GM10248 (cell line): ENCODE measurements at regions not wholly inside any gene's neighbourhood (a gene's known extent, or its start where the extent isn't known, plus 50 kb on each side); places are given as distances from the start of the nearest gene placed in this dataset.

Experiments used
- CTCF ChIA-PET: fragments of 300-600 bp; sonication (Branson Sonifier 250); formaldehyde crosslinking; extraction: SDS; loops from one replicate; lab custom pipeline; 2021; ENCODE audit warnings: antibody characterized with exemption; lab: Yijun Ruan, JAX
- POLR2A ChIA-PET: fragments of 350-650 bp; sonication (Branson Sonifier 250); formaldehyde crosslinking; extraction: SDS; loops from one replicate; lab custom pipeline; 2020; ENCODE audit warnings: antibody characterized with exemption; lab: Yijun Ruan, JAX
- DNase-seq: peaks from one replicate; pipeline ENCODE4 v3.0.0; 2012; ENCODE audit errors: extremely low spot score
- TF ChIP-seq, protein P1 (sequence below): IDR thresholded peaks from 2 replicates; pipeline ENCODE4 v1.5.1; 2012; ENCODE audit warnings: mild to moderate bottlenecking, low read depth; ENCODE audit errors: extremely low read depth, missing control alignments, control extremely low read depth

DNA sequence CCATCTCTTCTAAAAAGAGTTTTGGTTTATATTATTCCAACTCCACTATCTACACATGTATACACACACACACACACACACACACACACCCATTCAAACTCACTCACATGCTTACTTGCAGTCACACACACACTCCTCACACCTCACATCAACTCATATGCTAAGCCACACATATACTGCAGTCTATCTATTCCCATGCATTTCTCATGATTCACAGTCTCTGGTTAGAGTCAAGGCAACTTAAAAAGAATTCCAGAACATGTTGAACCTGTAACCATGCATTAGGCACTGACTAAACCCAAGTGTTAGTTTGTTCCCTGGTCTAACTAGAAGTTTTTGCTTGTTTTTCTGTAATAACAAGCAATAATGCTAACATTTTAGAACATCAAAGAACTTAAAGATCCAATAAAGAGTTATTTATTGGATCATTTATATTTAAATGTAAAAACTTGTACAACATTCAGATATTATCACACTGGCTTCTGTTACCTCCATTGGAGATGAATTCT is 931.1 kb downstream of the PLA2G4A start:
- no peak for DNase-seq
- ChIA-PET CTCF (no interaction called here), POLR2A (no interaction called here)
- TF ChIP-seq, protein P1, sequence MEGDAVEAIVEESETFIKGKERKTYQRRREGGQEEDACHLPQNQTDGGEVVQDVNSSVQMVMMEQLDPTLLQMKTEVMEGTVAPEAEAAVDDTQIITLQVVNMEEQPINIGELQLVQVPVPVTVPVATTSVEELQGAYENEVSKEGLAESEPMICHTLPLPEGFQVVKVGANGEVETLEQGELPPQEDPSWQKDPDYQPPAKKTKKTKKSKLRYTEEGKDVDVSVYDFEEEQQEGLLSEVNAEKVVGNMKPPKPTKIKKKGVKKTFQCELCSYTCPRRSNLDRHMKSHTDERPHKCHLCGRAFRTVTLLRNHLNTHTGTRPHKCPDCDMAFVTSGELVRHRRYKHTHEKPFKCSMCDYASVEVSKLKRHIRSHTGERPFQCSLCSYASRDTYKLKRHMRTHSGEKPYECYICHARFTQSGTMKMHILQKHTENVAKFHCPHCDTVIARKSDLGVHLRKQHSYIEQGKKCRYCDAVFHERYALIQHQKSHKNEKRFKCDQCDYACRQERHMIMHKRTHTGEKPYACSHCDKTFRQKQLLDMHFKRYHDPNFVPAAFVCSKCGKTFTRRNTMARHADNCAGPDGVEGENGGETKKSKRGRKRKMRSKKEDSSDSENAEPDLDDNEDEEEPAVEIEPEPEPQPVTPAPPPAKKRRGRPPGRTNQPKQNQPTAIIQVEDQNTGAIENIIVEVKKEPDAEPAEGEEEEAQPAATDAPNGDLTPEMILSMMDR: no peak

DNA sequence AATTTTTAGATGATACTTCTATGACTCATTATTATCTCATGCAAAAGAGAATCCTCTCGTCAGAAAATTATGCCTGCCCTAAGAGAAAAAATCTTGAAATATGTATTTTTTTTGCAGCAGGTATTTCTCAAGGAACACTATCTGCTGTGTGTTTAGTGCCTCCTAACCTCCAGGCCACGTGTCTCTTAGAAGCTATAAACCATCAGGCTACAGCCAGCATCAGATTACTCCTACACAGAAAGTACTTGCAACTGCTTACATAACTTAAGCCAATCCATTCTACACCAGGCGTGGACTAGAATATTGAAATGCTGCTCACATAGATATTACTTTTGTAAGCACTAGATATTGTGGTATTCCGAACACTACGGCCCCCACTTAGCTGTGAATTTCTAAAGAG is 933.4 kb downstream of the PLA2G4A start:
- DNase-seq: no peak
- POLR2A ChIA-PET: no interaction called here
- TF ChIP-seq, protein P1: no peak
- CTCF ChIA-PET: no interaction called here

DNA sequence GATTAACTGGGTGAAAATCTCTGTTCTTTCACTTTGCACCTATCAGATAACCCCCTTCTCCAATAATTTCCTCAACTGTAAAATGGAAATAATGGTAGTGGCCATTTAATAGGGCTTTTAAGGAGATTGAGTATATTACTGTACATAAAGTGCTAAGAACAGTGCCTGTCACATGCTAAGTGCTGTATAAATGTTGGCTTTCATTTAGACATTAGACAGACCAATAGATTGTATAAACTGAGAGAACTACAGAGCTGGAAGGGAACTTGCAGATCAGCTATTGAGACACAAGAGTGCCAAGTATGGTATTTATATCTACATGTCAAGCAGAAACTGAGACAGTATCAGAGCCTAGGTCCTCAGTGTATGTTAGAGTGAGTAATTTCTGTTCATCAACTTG is 934.7 kb downstream of the PLA2G4A start:
- TF ChIP-seq, protein P1: no peak
- CTCF ChIA-PET: no interaction called here
- no peak for DNase-seq
- POLR2A ChIA-PET: no interaction called here

- ChIA-PET POLR2A (no interaction called here), CTCF (interaction anchor here (0.8 kb wide), 1 partner anchor 32 kb away, joined by 3 read pairs; no protein-coding TSS in a partner anchor)
- DNase-seq: no peak
- TF ChIP-seq, protein P1: no peak
Measured at GRCh38 chr1:187763976-187764375, 935.2 kb downstream of the PLA2G4A start.

DNA sequence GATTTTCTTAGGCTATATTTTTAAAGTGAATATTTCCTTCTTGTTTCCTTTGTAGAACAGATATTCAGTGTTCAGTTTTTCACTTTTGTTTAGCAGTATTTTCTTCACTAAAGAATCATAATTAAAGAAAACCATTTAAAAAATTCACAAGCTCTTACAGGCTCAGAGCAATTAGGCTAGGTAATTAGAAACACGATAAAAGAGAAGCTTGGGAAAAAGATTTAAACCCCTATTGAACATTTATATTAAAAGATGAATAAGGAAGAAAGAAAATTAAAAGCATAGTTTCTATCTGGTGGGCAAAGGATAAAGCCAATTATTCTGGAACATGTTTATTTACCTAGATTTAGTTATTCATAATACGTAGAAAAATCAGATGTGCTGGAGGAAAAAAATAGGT is 942.6 kb downstream of the PLA2G4A start:
- DNase-seq: no peak
- ChIA-PET CTCF (no interaction called here), POLR2A (no interaction called here)
- TF ChIP-seq, protein P1: no peak

GRCh38 chr1:187773168-187773567 is 944.4 kb downstream of the PLA2G4A start:
- TF ChIP-seq, protein P1: no peak
- DNase-seq: no peak
- POLR2A ChIA-PET: no interaction called here
- CTCF ChIA-PET: no interaction called here
